ENCODE measurements at regions not wholly inside any gene's neighbourhood (a gene's known extent, or its start where the extent isn't known, plus 50 kb on each side); places are given as distances from the start of the nearest gene placed in this dataset.

GRCh38 chr9:106296426-106296825 is 566.5 kb upstream of the ZNF462 start:
- no peak for DNase-seq (ENCODE audit: low read depth)
- no peak for TF ChIP-seq CTCF (IDR thresholded peaks at IDR 0.05; ENCODE audit: insufficient read depth, low read depth, low read length, missing control alignments)
- H3K4me3 ChIP-seq (ENCODE audit: low read length) = no peak overlapping the region

GRCh38 chr9:106298997-106299396 is 564.0 kb upstream of the ZNF462 start:
- no peak for TF ChIP-seq CTCF (IDR thresholded peaks at IDR 0.05; ENCODE audit: insufficient read depth, low read depth, low read length, missing control alignments)
- H3K4me3 ChIP-seq (ENCODE audit: low read length) = no peak overlapping the region
- DNase-seq (ENCODE audit: low read depth) = no peak

- no peak for DNase-seq (ENCODE audit: low read depth)
- no peak overlapping the region for H3K4me3 ChIP-seq (ENCODE audit: low read length)
- TF ChIP-seq CTCF (IDR thresholded peaks at IDR 0.05; ENCODE audit: insufficient read depth, low read depth, low read length, missing control alignments) = no peak
Measured at GRCh38 chr9:106304401-106304920, 558.5 kb upstream of the ZNF462 start.

- no peak overlapping the region for H3K4me3 ChIP-seq (ENCODE audit: low read length)
- TF ChIP-seq CTCF (IDR thresholded peaks at IDR 0.05; ENCODE audit: insufficient read depth, low read depth, low read length, missing control alignments) = no peak
- DNase-seq (ENCODE audit: low read depth) = no peak
Measured at GRCh38 chr9:106305428-106306133, 557.4 kb upstream of the ZNF462 start.

- peak; percentile 31 for DNase-seq (ENCODE audit: low read depth)
- H3K4me3 ChIP-seq (ENCODE audit: low read length) = no peak overlapping the region
- TF ChIP-seq CTCF (IDR thresholded peaks at IDR 0.05; ENCODE audit: insufficient read depth, low read depth, low read length, missing control alignments) = no peak
Measured at GRCh38 chr9:106307670-106308069, 555.3 kb upstream of the ZNF462 start.

- no peak for DNase-seq (ENCODE audit: low read depth)
- TF ChIP-seq CTCF (IDR thresholded peaks at IDR 0.05; ENCODE audit: insufficient read depth, low read depth, low read length, missing control alignments) = no peak
- H3K4me3 ChIP-seq (ENCODE audit: low read length) = no peak overlapping the region
Measured at GRCh38 chr9:106309925-106310324, 553.0 kb upstream of the ZNF462 start.

- DNase-seq (ENCODE audit: low read depth) = no peak
- no peak overlapping the region for H3K4me3 ChIP-seq (ENCODE audit: low read length)
- TF ChIP-seq CTCF (IDR thresholded peaks at IDR 0.05; ENCODE audit: insufficient read depth, low read depth, low read length, missing control alignments) = no peak
Measured at GRCh38 chr9:106310782-106311181, 552.2 kb upstream of the ZNF462 start.

All from epithelial cell of esophagus (primary cell).